ENCODE measurements at regions not wholly inside any gene's neighbourhood (a gene's known extent, or its start where the extent isn't known, plus 50 kb on each side); places are given as distances from the start of the nearest gene placed in this dataset.

DNA sequence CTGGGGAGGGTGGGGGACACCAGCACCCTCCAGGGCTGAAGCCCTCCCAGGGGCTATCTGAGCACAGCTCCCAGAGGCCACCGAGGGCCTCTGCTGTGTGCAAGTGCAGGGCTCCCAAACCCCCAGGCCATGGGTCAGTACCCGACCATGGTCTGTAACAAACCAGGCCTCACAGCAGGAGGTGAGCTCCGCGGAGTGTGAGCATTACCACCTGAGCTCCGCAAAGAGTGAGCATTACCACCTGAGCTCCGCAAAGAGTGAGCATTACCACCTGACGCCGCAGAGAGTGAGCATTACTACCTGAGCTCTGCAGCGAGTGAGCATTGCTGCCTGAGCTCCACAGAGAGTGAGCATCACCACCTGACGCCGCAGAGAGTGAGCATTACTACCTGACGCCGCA, 152.9 kb upstream of the IRX2 start:
- DNase-seq = no peak

DNA sequence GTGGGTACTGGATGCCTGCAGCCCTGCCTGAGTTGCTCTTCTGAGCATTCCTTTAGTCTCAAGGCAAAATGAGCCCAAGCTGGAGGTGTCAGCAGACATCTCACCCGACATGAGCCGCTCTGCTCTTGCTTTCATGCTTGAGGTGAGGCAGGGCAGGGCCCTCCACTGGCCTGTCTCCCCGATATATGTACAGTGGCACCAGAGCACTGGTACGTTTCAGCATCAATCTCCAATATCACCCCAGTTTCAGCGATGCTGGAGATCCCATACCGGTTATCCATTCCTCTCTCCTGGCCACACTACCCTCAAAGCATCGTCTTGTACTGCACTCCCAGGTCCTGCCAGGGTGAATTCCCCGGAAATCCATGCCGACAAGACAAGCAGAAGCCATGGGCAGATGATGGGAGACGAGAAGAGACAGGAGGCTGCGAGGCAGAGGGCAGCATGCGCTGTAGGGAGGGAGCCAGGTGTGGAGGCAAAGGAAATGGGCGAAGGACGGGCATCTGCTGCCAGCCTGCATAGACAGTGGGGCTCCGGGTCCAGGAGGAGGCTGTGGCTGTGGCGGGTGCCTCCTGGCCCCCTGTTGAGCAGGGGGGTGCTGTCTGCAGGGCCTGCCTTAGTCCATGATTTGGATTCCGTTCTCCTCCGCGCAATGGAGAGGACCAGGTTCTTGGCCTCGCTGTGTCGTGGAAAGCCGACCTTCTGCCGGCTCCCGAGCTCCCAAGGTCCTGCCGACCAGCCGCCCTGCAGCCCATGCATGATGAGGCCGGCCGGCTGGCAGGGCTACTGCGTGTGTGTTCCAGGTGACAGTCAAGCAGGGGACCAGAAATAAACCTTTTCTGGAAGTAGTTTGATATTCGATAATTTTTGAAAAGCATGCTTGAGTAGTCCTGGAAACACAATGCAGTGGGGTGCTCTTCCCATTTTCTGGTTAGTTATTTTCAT, 152.2 kb upstream of the IRX2 start:
- DNase-seq (no peak), FAIRE-seq (no peak)
- no peak for TF ChIP-seq CTCF (IDR thresholded peaks at IDR 0.05; ENCODE audit: borderline replicate concordance, extremely low read depth, insufficient read depth)
- H3K4me3 ChIP-seq (ENCODE audit: low read length in 3 of 3) = no peak overlapping the region
- H3K4me1 ChIP-seq (ENCODE audit: control insufficient read depth in 2 of 3, insufficient read depth in 2 of 3, low read depth in 1 of 3, low read length in 3 of 3) = no peaks in the 10 kb centered on the region
- intact Hi-C loops (cut with DNase I) = no loop called here
- no peaks in the 10 kb centered on the region for H3K36me3 ChIP-seq (ENCODE audit: control insufficient read depth in 2 of 3, insufficient read depth in 3 of 3, low read length in 3 of 3)
- no peaks in the 10 kb centered on the region for H3K27me3 ChIP-seq (ENCODE audit: control insufficient read depth, insufficient read depth, low read length)
- H3K9me3 ChIP-seq (ENCODE audit: control insufficient read depth in 2 of 3, insufficient read depth in 1 of 3, low read length in 3 of 3) = no peaks in the 10 kb centered on the region
- H3K27ac ChIP-seq (ENCODE audit: low read depth in 2 of 2, low read length in 2 of 2) = no peak overlapping the region
- no peak overlapping the region for H3K9ac ChIP-seq (ENCODE audit: low read length in 3 of 3)

More for the DNA sequence above, 152.9 kb upstream of the IRX2 start:
- no peak for TF ChIP-seq CTCF (IDR thresholded peaks at IDR 0.05; ENCODE audit: borderline replicate concordance, extremely low read depth, insufficient read depth)
- H3K36me3 ChIP-seq (ENCODE audit: control insufficient read depth in 2 of 3, insufficient read depth in 3 of 3, low read length in 3 of 3) = no peaks in the 10 kb centered on the region
- intact Hi-C loops (cut with DNase I) = no loop called here
- no peaks in the 10 kb centered on the region for H3K4me1 ChIP-seq (ENCODE audit: control insufficient read depth in 2 of 3, insufficient read depth in 2 of 3, low read depth in 1 of 3, low read length in 3 of 3)
- FAIRE-seq = no peak
- no peak overlapping the region for H3K27ac ChIP-seq (ENCODE audit: low read depth in 2 of 2, low read length in 2 of 2)
- no peaks in the 10 kb centered on the region for H3K9me3 ChIP-seq (ENCODE audit: control insufficient read depth in 2 of 3, insufficient read depth in 1 of 3, low read length in 3 of 3)
- no peak overlapping the region for H3K9ac ChIP-seq (ENCODE audit: low read length in 3 of 3)
- H3K27me3 ChIP-seq (ENCODE audit: control insufficient read depth, insufficient read depth, low read length) = no peaks in the 10 kb centered on the region
- no peak overlapping the region for H3K4me3 ChIP-seq (ENCODE audit: low read length in 3 of 3)

DNA sequence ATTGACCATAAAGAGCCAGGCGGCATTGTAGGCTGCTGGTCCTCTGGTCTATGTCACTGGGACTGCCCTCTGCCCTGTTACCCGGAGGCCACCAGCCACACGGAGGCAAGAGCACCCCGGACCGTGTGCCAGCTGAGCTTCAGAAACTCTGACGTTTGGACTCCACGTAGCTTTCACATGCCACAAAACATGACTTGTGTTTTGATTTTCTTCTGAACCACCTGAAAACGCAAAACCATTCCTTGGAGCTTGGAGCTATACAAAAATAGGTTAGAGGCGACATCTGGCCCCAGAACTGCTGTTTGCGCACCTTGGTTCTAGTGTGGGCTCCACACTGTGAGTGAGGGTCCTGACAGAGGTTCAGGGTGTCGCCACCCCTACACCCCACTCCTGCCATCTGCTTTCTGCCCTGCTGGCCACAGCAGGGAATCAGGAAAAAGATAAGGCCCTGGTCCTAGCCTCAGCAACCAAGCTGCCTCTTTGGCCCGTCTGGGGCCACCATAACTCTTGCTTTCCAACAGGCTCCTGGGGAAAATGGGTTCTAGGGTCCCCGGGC, 151.3 kb upstream of the IRX2 start:
- H3K4me1 ChIP-seq (ENCODE audit: control insufficient read depth in 2 of 3, insufficient read depth in 2 of 3, low read depth in 1 of 3, low read length in 3 of 3) = no peaks in the 10 kb centered on the region
- no peak overlapping the region for H3K27ac ChIP-seq (ENCODE audit: low read depth in 2 of 2, low read length in 2 of 2)
- no peaks in the 10 kb centered on the region for H3K9me3 ChIP-seq (ENCODE audit: control insufficient read depth in 2 of 3, insufficient read depth in 1 of 3, low read length in 3 of 3)
- no peak overlapping the region for H3K4me3 ChIP-seq (ENCODE audit: low read length in 3 of 3)
- TF ChIP-seq CTCF (IDR thresholded peaks at IDR 0.05; ENCODE audit: borderline replicate concordance, extremely low read depth, insufficient read depth) = no peak
- intact Hi-C loops (cut with DNase I) = no loop called here
- DNase-seq (no peak), FAIRE-seq (no peak)
- H3K36me3 ChIP-seq (ENCODE audit: control insufficient read depth in 2 of 3, insufficient read depth in 3 of 3, low read length in 3 of 3) = no peaks in the 10 kb centered on the region
- no peaks in the 10 kb centered on the region for H3K27me3 ChIP-seq (ENCODE audit: control insufficient read depth, insufficient read depth, low read length)
- no peak overlapping the region for H3K9ac ChIP-seq (ENCODE audit: low read length in 3 of 3)
